Muscle layer of colon (tissue), 2 donors: ENCODE measurements at regions not wholly inside any gene's neighbourhood (a gene's known extent, or its start where the extent isn't known, plus 50 kb on each side); places are given as distances from the start of the nearest gene placed in this dataset.

Source experiments
- H3K27ac ChIP-seq: one replicate; pipeline ENCODE4 v1.7.0; 2013; ENCODE audit warnings: low read depth, mild to moderate bottlenecking, low read length, moderate library complexity
- H3K27me3 ChIP-seq, 2 donors: one replicate each; pipeline ENCODE4 v1.7.0; 2013; ENCODE audit warnings: low read length in 2 of 2, mild to moderate bottlenecking in 2 of 2; ENCODE audit not compliant: insufficient read depth in 2 of 2, control insufficient read depth in 1 of 2
- H3K36me3 ChIP-seq: one replicate; pipeline ENCODE4 v1.7.0; 2013; ENCODE audit warnings: mild to moderate bottlenecking, low read length; ENCODE audit not compliant: insufficient read depth
- H3K4me1 ChIP-seq: one replicate; pipeline ENCODE4 v1.7.0; 2013; ENCODE audit warnings: mild to moderate bottlenecking, low read length; ENCODE audit not compliant: insufficient read depth
- H3K4me3 ChIP-seq, 2 donors: one replicate each; pipeline ENCODE4 v1.7.0; 2013; ENCODE audit warnings: low read length in 2 of 2, low read depth in 1 of 2, mild to moderate bottlenecking in 1 of 2, moderate library complexity in 1 of 2
- H3K9ac ChIP-seq: one replicate; pipeline ENCODE4 v1.7.0; 2013; ENCODE audit warnings: low read length
- H3K9me3 ChIP-seq: one replicate; pipeline ENCODE4 v1.7.0; 2013; ENCODE audit warnings: mild to moderate bottlenecking, low read length
- donor health status: abdominal sarcoma.
- donor health status: Adenocarcinoma of cecum.

GRCh38 chr20:50250679-50251382 lies 60.2 kb downstream of the CEBPB start:
- Histone ChIP-seq H3K4me3 (no peak overlapping the region), H3K9me3 (no peaks in the 10 kb centered on the region), H3K9ac (no peak overlapping the region), H3K4me1 (no peaks in the 10 kb centered on the region), H3K27me3 (no peaks in the 10 kb centered on the region), H3K36me3 (no peaks in the 10 kb centered on the region), H3K27ac (no peak overlapping the region)

- no peak overlapping the region for H3K27ac ChIP-seq
- no peaks in the 10 kb centered on the region for H3K4me1 ChIP-seq
- H3K27me3 ChIP-seq = no peaks in the 10 kb centered on the region
- H3K36me3 ChIP-seq = no peaks in the 10 kb centered on the region
- no peak overlapping the region for H3K4me3 ChIP-seq
- no peak overlapping the region for H3K9ac ChIP-seq
- no peaks in the 10 kb centered on the region for H3K9me3 ChIP-seq
Observed at GRCh38 chr20:50251383-50251748, 60.7 kb downstream of the CEBPB start.

GRCh38 chr20:50251992-50252511 lies 61.4 kb downstream of the CEBPB start:
- Histone ChIP-seq H3K9ac (no peak overlapping the region), H3K27me3 (no peaks in the 10 kb centered on the region), H3K4me3 (no peak overlapping the region), H3K9me3 (no peaks in the 10 kb centered on the region), H3K36me3 (no peaks in the 10 kb centered on the region), H3K4me1 (no peaks in the 10 kb centered on the region), H3K27ac (no peak overlapping the region)

- H3K36me3 ChIP-seq = no peaks in the 10 kb centered on the region
- no peak overlapping the region for H3K4me3 ChIP-seq
- H3K9ac ChIP-seq = no peak overlapping the region
- H3K27ac ChIP-seq = no peak overlapping the region
- no peaks in the 10 kb centered on the region for H3K27me3 ChIP-seq
- H3K4me1 ChIP-seq = no peaks in the 10 kb centered on the region
- H3K9me3 ChIP-seq = no peaks in the 10 kb centered on the region
Observed at GRCh38 chr20:50252701-50253100, 62.1 kb downstream of the CEBPB start.

GRCh38 chr20:50253101-50253500 lies 62.5 kb downstream of the CEBPB start:
- H3K27ac ChIP-seq = no peak overlapping the region
- H3K9ac ChIP-seq = no peak overlapping the region
- H3K9me3 ChIP-seq = no peaks in the 10 kb centered on the region
- no peaks in the 10 kb centered on the region for H3K36me3 ChIP-seq
- no peaks in the 10 kb centered on the region for H3K4me1 ChIP-seq
- no peaks in the 10 kb centered on the region for H3K27me3 ChIP-seq
- H3K4me3 ChIP-seq = no peak overlapping the region

- Histone ChIP-seq H3K4me1 (peaks cover under 1% of the 10 kb centered on the region), H3K9ac (no peak overlapping the region), H3K9me3 (no peaks in the 10 kb centered on the region)
Observed at GRCh38 chr20:50254466-50255079, 63.9 kb downstream of the CEBPB start.

GRCh38 chr20:50256577-50256976 lies 65.9 kb downstream of the CEBPB start:
- Histone ChIP-seq H3K4me3 (no peak overlapping the region), H3K36me3 (no peaks in the 10 kb centered on the region), H3K27me3 (no peaks in the 10 kb centered on the region), H3K4me1 (peaks cover 4% of the 10 kb centered on the region), H3K27ac (no peak overlapping the region), H3K9ac (no peak overlapping the region), H3K9me3 (no peaks in the 10 kb centered on the region)

More at GRCh38 chr20:50254466-50255079, 63.9 kb downstream of the CEBPB start:
- Histone ChIP-seq H3K27me3 (no peaks in the 10 kb centered on the region), H3K27ac (no peak overlapping the region), H3K4me3 (no peak overlapping the region), H3K36me3 (no peaks in the 10 kb centered on the region)

- no peaks in the 10 kb centered on the region for H3K9me3 ChIP-seq
- H3K27ac ChIP-seq = no peak overlapping the region
- H3K27me3 ChIP-seq = no peaks in the 10 kb centered on the region
- H3K4me3 ChIP-seq = no peak overlapping the region
- no peak overlapping the region for H3K9ac ChIP-seq
- H3K36me3 ChIP-seq = no peaks in the 10 kb centered on the region
- H3K4me1 ChIP-seq = peaks cover 4% of the 10 kb centered on the region
Observed at GRCh38 chr20:50257860-50258259, 67.2 kb downstream of the CEBPB start.

- H3K9me3 ChIP-seq = no peaks in the 10 kb centered on the region
- no peaks in the 10 kb centered on the region for H3K36me3 ChIP-seq
- H3K4me1 ChIP-seq = peaks cover 4% of the 10 kb centered on the region
- H3K4me3 ChIP-seq = no peak overlapping the region
- no peaks in the 10 kb centered on the region for H3K27me3 ChIP-seq
- no peak overlapping the region for H3K27ac ChIP-seq
- H3K9ac ChIP-seq = no peak overlapping the region
Observed at GRCh38 chr20:50258790-50259483, 68.3 kb downstream of the CEBPB start.

GRCh38 chr20:50259705-50260478 lies 69.3 kb downstream of the CEBPB start:
- H3K27ac ChIP-seq = no peak overlapping the region
- H3K9me3 ChIP-seq = no peaks in the 10 kb centered on the region
- H3K4me3 ChIP-seq = no peak overlapping the region
- no peaks in the 10 kb centered on the region for H3K27me3 ChIP-seq
- H3K9ac ChIP-seq = no peak overlapping the region
- no peaks in the 10 kb centered on the region for H3K36me3 ChIP-seq
- H3K4me1 ChIP-seq = peaks cover 4% of the 10 kb centered on the region
